HUES64 (cell line): ENCODE measurements at regions not wholly inside any gene's neighbourhood (a gene's known extent, or its start where the extent isn't known, plus 50 kb on each side); places are given as distances from the start of the nearest gene placed in this dataset.

Source experiments
- H3K27ac ChIP-seq: 2 replicates; pipeline ENCODE4 v1.7.0; 2013; ENCODE audit warnings: low read depth, low read length, inconsistent platforms
- H3K27me3 ChIP-seq: 2 replicates; pipeline ENCODE4 v1.6.1; 2013; ENCODE audit warnings: mild to moderate bottlenecking, low read length; ENCODE audit not compliant: insufficient read depth
- H3K36me3 ChIP-seq: 2 replicates; pipeline ENCODE4 v1.6.1; 2013; ENCODE audit warnings: mild to moderate bottlenecking, low read length; ENCODE audit not compliant: insufficient read depth
- H3K4me1 ChIP-seq: 2 replicates; pipeline ENCODE4 v1.6.1; 2013; ENCODE audit warnings: mild to moderate bottlenecking, low read length, moderate library complexity; ENCODE audit not compliant: insufficient read depth
- H3K4me3 ChIP-seq: 2 replicates; pipeline ENCODE4 v1.5.1; 2013; ENCODE audit warnings: mild to moderate bottlenecking, low read length, moderate library complexity
- H3K9ac ChIP-seq: 2 replicates; pipeline ENCODE4 v1.6.1; 2013; ENCODE audit warnings: mild to moderate bottlenecking, low read depth, low read length
- H3K9me3 ChIP-seq: 2 replicates; pipeline ENCODE4 v1.6.1; 2013; ENCODE audit warnings: low read depth, low read length; ENCODE audit not compliant: insufficient read depth
- WGBS: fragments of 150-250, 120-280 bp; methylation state at CpG from one replicate; pipeline ENCODE4 v1.1.7; 2013; ENCODE audit warnings: missing lambda C conversion rate; 5-methylcytosine and 5-hydroxymethylcytosine counted together

DNA sequence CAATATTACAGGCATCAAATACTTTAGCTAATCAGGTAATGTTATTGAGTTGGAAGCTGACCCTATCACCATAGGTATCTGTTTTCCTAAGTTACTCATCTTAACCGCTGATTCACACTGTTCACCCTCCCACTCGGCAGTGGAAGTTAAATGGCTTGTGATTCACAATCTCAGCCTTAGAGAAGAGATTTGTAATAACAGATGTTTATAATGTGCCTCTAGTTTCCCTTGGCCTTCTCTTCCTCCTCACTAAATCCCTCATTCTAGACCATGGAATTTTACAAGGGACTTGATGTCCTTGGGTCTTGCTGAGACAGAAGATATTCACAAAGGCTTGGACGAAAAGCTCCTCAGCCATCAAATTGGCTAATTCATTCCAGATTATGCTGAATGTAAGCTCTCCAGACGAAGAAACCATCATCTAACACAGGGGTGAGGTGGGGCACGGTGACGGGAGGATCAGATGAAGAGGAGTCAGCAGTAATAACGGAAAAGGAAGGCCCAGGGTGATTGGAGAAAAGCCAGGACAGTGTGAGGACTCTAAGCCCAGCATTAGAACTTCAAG lies 931.7 kb downstream of the MCTP2 start:
- H3K9ac ChIP-seq: no peak overlapping the region
- no peaks in the 10 kb centered on the region for H3K36me3 ChIP-seq
- no peaks in the 10 kb centered on the region for H3K9me3 ChIP-seq
- no peak overlapping the region for H3K27ac ChIP-seq
- no peak overlapping the region for H3K4me3 ChIP-seq
- 96% methylated on average over 5 of the region's 7 CpGs for WGBS
- H3K27me3 ChIP-seq: no peaks in the 10 kb centered on the region
- no peaks in the 10 kb centered on the region for H3K4me1 ChIP-seq

DNA sequence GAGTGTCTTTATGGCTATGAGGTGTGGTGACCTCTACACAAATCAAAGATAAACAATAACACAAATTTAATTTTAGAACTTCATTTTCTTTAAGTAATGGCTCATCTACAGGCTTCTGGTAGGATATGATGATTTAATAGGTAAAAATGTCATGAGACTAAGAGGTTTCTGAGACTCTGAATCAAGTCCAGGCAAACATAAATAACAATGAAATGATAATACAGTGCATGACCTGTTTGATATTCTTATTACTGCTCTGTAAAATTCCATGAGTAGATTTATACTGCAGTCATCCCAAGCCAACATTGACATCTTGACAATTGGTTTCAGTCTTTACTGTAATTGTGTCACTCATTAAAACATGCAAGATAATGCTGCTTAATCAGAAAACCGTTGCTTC lies 936.8 kb downstream of the MCTP2 start:
- 96% methylated on average over 1 of the region's 1 CpG for WGBS
- Histone ChIP-seq H3K27ac (no peak overlapping the region), H3K4me3 (no peak overlapping the region), H3K9ac (no peak overlapping the region), H3K36me3 (no peaks in the 10 kb centered on the region), H3K4me1 (no peaks in the 10 kb centered on the region), H3K9me3 (no peaks in the 10 kb centered on the region), H3K27me3 (no peaks in the 10 kb centered on the region)

DNA sequence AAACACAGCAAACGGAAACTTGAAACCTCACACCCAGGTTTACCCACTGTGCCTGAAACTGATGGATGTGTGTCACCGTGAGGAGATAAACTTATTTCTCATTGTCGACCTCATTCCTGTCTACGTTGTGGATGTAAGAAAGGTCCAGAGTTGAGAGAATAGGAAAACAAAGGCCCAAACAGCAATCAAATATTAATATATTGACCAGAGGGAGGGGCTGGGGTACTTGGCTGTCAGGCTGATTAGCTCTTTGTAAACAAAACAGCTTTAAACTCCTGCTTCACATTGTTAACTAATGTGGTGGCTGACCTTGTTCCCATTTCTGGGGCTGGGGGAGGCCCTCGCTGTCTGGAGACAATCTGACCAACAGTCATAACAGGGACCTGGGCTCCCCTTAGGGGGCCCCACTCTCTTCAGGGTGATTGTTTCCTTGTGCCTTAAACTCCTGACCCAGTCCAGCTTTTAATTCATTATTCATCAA lies 937.6 kb downstream of the MCTP2 start:
- Histone ChIP-seq H3K27me3 (no peaks in the 10 kb centered on the region), H3K27ac (no peak overlapping the region), H3K4me3 (no peak overlapping the region), H3K9me3 (no peaks in the 10 kb centered on the region), H3K36me3 (no peaks in the 10 kb centered on the region), H3K9ac (no peak overlapping the region), H3K4me1 (no peaks in the 10 kb centered on the region)
- WGBS: 92% methylated on average over 3 of the region's 5 CpGs

DNA sequence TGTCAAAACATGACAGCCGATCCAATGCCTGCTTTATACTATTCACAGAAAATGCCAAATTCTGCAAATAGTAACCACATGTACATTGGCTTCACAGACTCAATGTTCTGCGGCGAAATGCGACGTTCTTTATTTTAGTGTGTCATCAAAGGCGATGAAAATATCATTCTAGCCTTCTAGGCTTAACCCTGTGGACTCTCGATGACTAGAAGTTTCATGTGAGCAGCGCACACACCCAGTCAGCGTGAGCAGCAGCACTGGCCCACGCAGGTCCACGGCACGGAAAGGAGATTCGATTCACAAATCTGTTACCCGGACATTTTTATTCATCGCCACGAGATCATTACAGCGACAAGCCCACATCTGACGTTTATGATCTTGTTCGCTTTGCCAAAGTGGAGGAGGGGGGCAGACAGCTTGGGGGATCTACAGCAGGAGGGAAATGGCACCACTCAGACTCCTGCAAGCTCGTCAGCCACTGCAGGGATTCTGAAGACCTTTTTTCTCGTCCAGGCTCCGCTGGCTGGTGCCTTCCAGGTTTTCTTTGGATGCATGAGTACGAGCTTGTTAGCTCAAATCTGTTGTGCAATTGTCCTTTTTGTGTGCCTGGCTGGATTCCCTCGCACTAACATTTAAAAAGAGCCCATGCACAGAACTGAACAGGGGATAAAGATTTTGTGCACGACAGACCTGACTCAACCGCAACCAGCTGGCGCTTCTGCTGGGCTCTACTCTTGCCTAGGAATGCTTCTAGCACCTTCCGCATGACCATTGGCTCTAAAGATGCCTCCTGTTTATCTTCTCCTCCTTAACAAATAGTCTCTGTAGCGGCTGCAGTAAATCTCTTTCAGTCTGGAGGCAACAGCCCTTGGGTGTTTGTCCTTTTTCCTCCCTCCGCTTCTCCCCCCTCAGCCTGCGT lies 938.4 kb downstream of the MCTP2 start:
- no peaks in the 10 kb centered on the region for H3K27me3 ChIP-seq
- no peak overlapping the region for H3K9ac ChIP-seq
- H3K4me3 ChIP-seq: no peak overlapping the region
- no peak overlapping the region for H3K27ac ChIP-seq
- H3K4me1 ChIP-seq: no peaks in the 10 kb centered on the region
- 95% methylated on average over 31 of the region's 31 CpGs for WGBS
- no peaks in the 10 kb centered on the region for H3K9me3 ChIP-seq
- H3K36me3 ChIP-seq: no peaks in the 10 kb centered on the region

DNA sequence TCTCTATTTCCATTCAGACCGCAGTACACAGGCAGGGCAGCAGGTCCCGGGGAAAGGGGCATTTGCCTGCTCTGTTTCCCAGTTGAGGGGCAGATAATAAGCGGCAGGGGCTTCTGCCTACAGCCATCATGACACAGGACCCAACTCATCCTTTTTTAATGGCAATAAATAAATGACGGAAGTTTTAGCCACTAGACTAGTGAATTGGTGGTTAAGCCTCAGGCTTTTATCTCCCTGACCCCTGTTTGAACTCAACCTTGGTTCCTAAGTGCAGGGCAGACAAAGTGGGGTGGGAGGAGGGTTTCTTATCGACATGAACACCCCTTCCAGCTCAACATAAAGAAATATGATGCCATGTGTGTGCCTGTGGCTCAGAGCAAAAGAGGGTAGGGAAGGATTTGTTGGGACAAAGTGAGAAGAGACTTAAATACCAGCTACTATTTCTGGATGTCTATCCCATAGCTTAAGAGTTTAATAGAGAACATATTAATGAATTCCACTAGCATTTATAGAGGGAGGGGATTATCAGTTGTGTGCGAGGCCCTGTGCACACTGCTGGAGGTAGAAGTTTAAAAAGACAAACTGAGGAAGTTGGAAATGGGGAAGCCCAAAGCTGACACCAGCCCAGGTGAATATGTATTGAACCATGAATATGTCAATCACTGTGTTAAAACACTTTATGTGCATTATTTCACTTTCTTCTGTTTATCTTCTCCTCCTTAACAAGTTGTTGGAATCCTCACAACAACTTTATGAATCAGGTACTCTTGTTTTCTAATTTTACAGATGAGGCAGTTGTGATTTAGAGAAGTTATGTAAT lies 939.4 kb downstream of the MCTP2 start:
- H3K9ac ChIP-seq: no peak overlapping the region
- no peaks in the 10 kb centered on the region for H3K9me3 ChIP-seq
- H3K4me3 ChIP-seq: no peak overlapping the region
- no peaks in the 10 kb centered on the region for H3K36me3 ChIP-seq
- 94% methylated on average over 5 of the region's 6 CpGs for WGBS
- H3K4me1 ChIP-seq: no peaks in the 10 kb centered on the region
- H3K27me3 ChIP-seq: no peaks in the 10 kb centered on the region
- no peak overlapping the region for H3K27ac ChIP-seq

DNA sequence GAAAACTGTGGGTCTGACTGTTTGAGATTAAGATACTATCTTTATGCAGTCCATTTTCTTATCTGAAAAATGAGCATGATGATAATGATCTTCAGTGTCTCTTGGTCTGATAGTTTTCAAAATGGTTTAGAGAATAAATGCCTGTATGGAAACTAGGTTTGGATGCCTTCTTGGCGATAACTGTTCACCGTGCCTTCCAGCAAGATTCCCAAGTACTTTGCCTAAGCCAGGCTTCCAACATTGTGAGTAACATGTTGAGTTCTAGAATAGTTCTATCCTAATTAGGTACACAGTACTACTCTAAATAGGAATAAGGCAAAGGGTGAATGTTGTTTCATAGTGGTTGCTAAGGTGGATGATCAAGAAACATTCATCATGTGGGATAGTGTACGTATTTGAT lies 940.2 kb downstream of the MCTP2 start:
- no peak overlapping the region for H3K27ac ChIP-seq
- no peaks in the 10 kb centered on the region for H3K36me3 ChIP-seq
- WGBS: 94% methylated on average over 3 of the region's 3 CpGs
- no peaks in the 10 kb centered on the region for H3K27me3 ChIP-seq
- H3K4me1 ChIP-seq: no peaks in the 10 kb centered on the region
- H3K4me3 ChIP-seq: no peak overlapping the region
- no peak overlapping the region for H3K9ac ChIP-seq
- no peaks in the 10 kb centered on the region for H3K9me3 ChIP-seq

DNA sequence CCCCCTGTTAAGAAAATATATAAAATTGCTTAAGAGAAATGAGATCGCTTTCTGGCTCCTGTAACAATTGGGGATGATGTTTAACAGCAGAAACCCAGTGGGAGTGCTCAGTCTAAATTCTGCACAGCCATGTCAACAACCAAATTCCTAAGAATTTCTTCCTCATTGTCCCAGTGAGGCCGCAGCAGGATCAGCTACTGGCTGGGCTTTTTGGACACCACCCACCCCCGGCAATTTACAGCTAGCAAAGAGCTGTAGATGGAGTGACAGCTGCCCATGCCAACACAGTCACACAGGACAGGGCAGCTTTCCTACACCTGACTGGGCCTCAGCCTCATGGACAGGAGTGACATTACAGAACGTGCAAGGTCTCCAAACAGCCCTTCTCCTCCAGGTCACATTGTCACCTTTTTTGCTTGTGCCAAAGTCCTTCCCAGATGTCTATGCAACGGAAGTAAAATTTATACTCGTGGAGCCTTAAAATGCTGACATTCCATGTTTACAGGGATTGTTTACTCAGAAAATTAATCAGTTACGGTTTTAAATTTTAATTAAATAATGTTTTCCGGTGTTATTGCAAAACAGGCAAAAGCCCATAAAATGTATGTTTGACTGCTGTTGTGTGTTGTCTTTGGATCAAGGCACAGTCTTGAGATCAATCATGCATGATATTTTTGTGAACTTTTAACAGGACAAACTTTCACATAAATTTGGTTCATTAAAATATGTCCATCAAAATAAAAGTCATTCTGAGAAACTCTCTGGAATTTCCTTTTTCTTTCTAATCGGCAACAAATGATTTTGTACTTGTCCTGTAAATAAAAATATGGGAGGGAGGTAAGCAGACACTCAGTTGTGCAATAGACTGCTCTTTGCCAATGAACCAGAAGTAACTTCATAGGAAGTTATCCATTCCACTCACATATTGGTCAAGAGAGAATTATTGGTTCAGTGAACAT lies 943.2 kb downstream of the MCTP2 start:
- Histone ChIP-seq H3K27ac (no peak overlapping the region), H3K27me3 (no peaks in the 10 kb centered on the region), H3K4me3 (no peak overlapping the region), H3K9me3 (no peaks in the 10 kb centered on the region), H3K4me1 (no peaks in the 10 kb centered on the region), H3K9ac (no peak overlapping the region), H3K36me3 (no peaks in the 10 kb centered on the region)
- WGBS: 93% methylated on average over 9 of the region's 9 CpGs

DNA sequence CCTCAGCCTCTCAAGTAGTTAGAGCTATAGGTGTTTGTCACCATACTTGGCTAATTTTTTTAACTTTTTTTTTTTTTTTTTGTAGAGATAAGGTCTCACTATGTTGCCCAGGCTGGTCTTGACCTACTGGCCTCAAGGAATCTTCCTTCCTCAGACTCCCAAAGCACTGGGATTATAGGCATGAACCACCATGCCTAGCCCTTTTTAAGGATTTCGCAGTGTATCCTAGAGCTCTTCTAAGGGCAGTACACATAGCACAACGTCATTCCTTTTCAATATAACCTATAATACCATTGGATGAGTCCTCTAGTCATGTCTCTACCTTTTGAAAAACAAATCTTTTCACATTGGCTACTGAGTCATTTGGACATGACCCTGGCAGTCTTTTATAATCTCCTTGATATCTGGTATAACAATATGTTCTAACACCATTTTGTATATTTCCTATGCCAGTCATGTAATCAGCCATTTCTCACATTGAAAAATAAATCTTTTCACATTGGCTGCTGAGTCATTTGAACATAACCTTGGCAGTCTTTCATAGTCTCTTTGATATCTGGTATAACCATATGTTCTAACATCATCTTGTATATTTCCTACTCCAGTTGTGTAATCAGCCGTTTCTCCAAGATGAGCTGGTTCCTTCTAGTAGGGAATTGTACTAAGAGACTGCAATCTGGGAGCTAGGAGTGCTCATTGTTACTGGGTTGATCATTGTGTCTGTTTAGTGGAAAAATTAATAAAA lies 944.7 kb downstream of the MCTP2 start:
- H3K4me3 ChIP-seq: no peak overlapping the region
- WGBS: 96% methylated on average over 3 of the region's 3 CpGs
- no peaks in the 10 kb centered on the region for H3K27me3 ChIP-seq
- peaks cover 12% of the 10 kb centered on the region for H3K9me3 ChIP-seq
- no peaks in the 10 kb centered on the region for H3K4me1 ChIP-seq
- no peak overlapping the region for H3K27ac ChIP-seq
- no peaks in the 10 kb centered on the region for H3K36me3 ChIP-seq
- no peak overlapping the region for H3K9ac ChIP-seq

DNA sequence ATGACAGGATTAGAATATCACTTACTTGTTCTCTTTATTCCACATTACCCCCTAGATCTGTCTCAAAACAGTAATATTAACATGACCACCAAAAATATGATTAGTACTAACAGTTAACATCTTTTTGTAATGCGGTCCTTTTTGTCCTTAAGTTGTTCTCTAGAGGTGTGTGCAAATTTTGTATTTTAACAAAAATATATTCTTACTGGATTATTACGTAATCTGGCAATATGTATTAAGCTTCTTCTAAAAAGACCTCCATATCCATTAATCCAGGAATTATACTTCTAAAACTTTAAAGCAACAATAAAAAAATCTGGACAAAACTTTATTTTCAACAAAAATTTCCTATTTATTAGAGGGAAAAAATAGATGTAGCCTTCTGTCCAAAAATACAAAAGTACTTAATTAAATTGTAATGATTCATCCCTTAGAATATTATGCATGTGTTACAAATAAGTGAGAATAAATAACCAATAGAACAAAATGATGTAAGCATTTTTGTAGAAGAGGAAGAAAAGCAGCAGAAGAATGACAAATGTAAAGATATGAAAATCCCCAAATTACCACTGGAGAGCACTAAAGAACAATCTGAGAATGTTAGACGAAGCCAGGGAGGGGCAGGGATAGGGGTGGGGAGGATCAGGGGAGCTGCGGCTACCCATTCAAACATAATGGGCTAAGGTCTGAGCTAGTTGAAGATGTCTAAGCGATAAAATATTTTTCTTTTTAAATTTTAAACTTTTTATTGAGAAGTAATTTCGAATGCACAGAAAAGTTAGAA lies 945.6 kb downstream of the MCTP2 start:
- H3K27me3 ChIP-seq: no peaks in the 10 kb centered on the region
- H3K9ac ChIP-seq: no peak overlapping the region
- no peak overlapping the region for H3K27ac ChIP-seq
- peaks cover 15% of the 10 kb centered on the region for H3K9me3 ChIP-seq
- whole genome bisulfite sequencing: 77% methylated on average over 2 of the region's 6 CpGs
- no peak overlapping the region for H3K4me3 ChIP-seq
- H3K4me1 ChIP-seq: no peaks in the 10 kb centered on the region
- no peaks in the 10 kb centered on the region for H3K36me3 ChIP-seq
